OCI-LY7 (cell line): ENCODE measurements at regions not wholly inside any gene's neighbourhood (a gene's known extent, or its start where the extent isn't known, plus 50 kb on each side); places are given as distances from the start of the nearest gene placed in this dataset.

Source experiments
- BruUV-seq: library from RNA; stranded (reverse); fragments of 400-500 nt; replicated peaks from 2 replicates; lab custom pipeline; 2021; lab: Mats Ljungman, UMichigan
- CTCF ChIA-PET: fragments of 300-600 bp; sonication (Branson Sonifier 250); formaldehyde crosslinking; loops from one replicate; lab custom pipeline; 2022; ENCODE audit warnings: antibody characterized with exemption; ENCODE audit not compliant: unreplicated experiment; lab: Charles Lee
- POLR2A ChIA-PET: fragments of 300-600 bp; sonication (Branson Sonifier 250); formaldehyde crosslinking; loops from one replicate; lab custom pipeline; 2022; ENCODE audit warnings: antibody characterized with exemption; lab: Charles Lee
- DNase-seq: peaks from one replicate; pipeline ENCODE4 v3.0.0-alpha.2; 2015; ENCODE audit warnings: low spot score
- H2AFZ ChIP-seq: fragments of 200-600 bp; sonication (generic), shearing (Covaris generic); 2 replicates; pipeline ENCODE4 v1.6.1; 2014; ENCODE audit warnings: mild to moderate bottlenecking, antibody characterized with exemption, low read length, moderate library complexity
- H3K27ac ChIP-seq: fragments of 200-600 bp; sonication (generic); 2 replicates; pipeline ENCODE4 v1.5.1; 2014; ENCODE audit warnings: mixed run types, low read depth, mild to moderate bottlenecking, moderate library complexity, low read length, inconsistent platforms; ENCODE audit not compliant: poor library complexity, severe bottlenecking
- H3K36me3 ChIP-seq: fragments of 200-600 bp; sonication (generic); 2 replicates; pipeline ENCODE4 v1.6.1; 2014; ENCODE audit warnings: mild to moderate bottlenecking, antibody characterized with exemption, low read length, moderate library complexity, mixed read lengths; ENCODE audit not compliant: insufficient read depth
- H3K4me1 ChIP-seq: fragments of 200-600 bp; sonication (generic); 2 replicates; pipeline ENCODE4 v1.5.1; 2014; ENCODE audit warnings: mild to moderate bottlenecking, low read length; ENCODE audit not compliant: insufficient read depth, poor library complexity, severe bottlenecking
- H3K4me2 ChIP-seq: fragments of 200-600 bp; sonication (generic); 2 replicates; pipeline ENCODE4 v1.6.1; 2014; ENCODE audit warnings: mild to moderate bottlenecking, low read length
- H3K4me3 ChIP-seq: fragments of 200-600 bp; sonication (generic); 2 replicates; pipeline ENCODE4 v1.5.1; 2014; ENCODE audit warnings: mild to moderate bottlenecking, low read depth, low read length; ENCODE audit not compliant: poor library complexity, severe bottlenecking
- H3K79me2 ChIP-seq: fragments of 200-600 bp; sonication (generic); 2 replicates; pipeline ENCODE4 v1.6.1; 2016; ENCODE audit warnings: low read depth, mild to moderate bottlenecking, low read length, moderate library complexity, mixed read lengths; ENCODE audit not compliant: insufficient read depth
- H3K9me2 ChIP-seq: fragments of 200-600 bp; sonication (generic); 2 replicates; pipeline ENCODE4 v1.6.1; 2016; ENCODE audit warnings: mild to moderate bottlenecking, low read length, mixed read lengths; ENCODE audit not compliant: insufficient read depth
- H3K9me3 ChIP-seq: fragments of 200-600 bp; sonication (generic); 2 replicates; pipeline ENCODE4 v1.6.1; 2014; ENCODE audit warnings: mild to moderate bottlenecking, mixed run types, low read length, mixed read lengths
- H4K20me1 ChIP-seq: fragments of 200-600 bp; sonication (generic); 2 replicates; pipeline ENCODE4 v1.6.1; 2014; ENCODE audit warnings: mild to moderate bottlenecking, antibody characterized with exemption, low read length, moderate library complexity, mixed read lengths; ENCODE audit not compliant: insufficient read depth
- EZH2phosphoT487 ChIP-seq: fragments of 200-600 bp; sonication (generic); IDR thresholded peaks from 2 replicates; pipeline ENCODE4 v1.6.1; 2018; ENCODE audit warnings: low read depth, borderline replicate concordance, mild to moderate bottlenecking, mixed run types, antibody characterized with exemption, low read length, moderate library complexity, mixed read lengths
- intact Hi-C: fragments of 100-400 bp; cut with micrococcal nuclease; formaldehyde crosslinking; loops from one replicate; pipeline ENCODE4 v1.10.0; 2022; ENCODE audit not compliant: unreplicated experiment
- TF ChIP-seq, protein P1 (sequence below): fragments of 200-600 bp; sonication (generic); conservative IDR thresholded peaks from 2 replicates; pipeline ENCODE4 v1.5.1; 2014; ENCODE audit warnings: mild to moderate bottlenecking, antibody characterized with exemption, low read length, moderate library complexity, mixed read lengths

DNA sequence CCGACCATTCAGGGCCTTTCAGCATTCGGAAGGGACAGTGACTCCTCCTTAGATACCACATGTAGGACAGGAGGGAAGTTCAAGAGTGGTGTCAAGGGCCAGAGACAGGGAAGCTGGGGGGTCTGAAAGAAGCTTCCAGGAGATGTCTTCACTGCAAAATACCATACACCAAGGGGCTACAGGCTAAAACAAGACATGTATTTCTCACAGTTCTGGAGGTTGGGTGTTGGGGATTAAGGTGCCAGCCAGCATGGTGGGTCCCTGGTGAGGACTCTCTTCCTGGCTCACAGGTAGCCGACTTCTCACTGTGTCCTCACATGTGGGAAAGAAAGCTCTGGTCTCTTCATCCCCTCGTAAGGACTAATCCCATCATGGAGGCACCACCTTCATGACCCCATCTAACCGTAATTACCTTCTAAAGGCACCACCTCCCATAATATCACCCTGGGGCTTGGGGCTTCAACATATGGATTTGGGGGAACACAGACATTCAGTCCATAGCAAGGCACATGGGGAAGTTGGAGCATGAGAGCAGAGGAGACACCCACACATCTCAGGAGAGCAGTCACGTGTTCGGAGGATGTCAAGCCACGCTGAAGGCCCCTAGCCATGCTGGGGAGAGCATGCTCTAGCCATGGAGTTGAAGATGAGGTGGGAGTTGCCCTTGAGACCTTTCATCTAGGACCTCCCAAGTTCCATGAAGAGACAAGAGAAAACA is 73.9 kb upstream of the GDF10 start:
- CTCF ChIA-PET, result no interaction called here
- BruUV-seq, result no TSS peak

GRCh38 chr10:47230482-47230881 is 69.5 kb upstream of the GDF10 start:
- POLR2A ChIA-PET, result no interaction called here
- intact Hi-C loops, result no loop called here
- no TSS peak for BruUV-seq
- no peaks in the 10 kb centered on the region for H3K9me3 ChIP-seq
- no peaks in the 10 kb centered on the region for H3K79me2 ChIP-seq
- DNase-seq, result no peak
- TF ChIP-seq, protein P1, sequence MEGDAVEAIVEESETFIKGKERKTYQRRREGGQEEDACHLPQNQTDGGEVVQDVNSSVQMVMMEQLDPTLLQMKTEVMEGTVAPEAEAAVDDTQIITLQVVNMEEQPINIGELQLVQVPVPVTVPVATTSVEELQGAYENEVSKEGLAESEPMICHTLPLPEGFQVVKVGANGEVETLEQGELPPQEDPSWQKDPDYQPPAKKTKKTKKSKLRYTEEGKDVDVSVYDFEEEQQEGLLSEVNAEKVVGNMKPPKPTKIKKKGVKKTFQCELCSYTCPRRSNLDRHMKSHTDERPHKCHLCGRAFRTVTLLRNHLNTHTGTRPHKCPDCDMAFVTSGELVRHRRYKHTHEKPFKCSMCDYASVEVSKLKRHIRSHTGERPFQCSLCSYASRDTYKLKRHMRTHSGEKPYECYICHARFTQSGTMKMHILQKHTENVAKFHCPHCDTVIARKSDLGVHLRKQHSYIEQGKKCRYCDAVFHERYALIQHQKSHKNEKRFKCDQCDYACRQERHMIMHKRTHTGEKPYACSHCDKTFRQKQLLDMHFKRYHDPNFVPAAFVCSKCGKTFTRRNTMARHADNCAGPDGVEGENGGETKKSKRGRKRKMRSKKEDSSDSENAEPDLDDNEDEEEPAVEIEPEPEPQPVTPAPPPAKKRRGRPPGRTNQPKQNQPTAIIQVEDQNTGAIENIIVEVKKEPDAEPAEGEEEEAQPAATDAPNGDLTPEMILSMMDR, result no peak
- TF ChIP-seq EZH2phosphoT487, result no peak
- H3K36me3 ChIP-seq, result no peaks in the 10 kb centered on the region
- no peak overlapping the region for H3K4me2 ChIP-seq
- H3K27ac ChIP-seq, result no peak overlapping the region
- no peaks in the 10 kb centered on the region for H4K20me1 ChIP-seq
- H3K4me3 ChIP-seq, result no peak overlapping the region
- H3K4me1 ChIP-seq, result no peaks in the 10 kb centered on the region
- H2AFZ ChIP-seq, result no peak overlapping the region
- no peaks in the 10 kb centered on the region for H3K9me2 ChIP-seq
- CTCF ChIA-PET, result no interaction called here

More for the DNA sequence above, 73.9 kb upstream of the GDF10 start:
- Histone ChIP-seq H2AFZ (no peak overlapping the region), H3K9me2 (no peaks in the 10 kb centered on the region), H3K4me2 (no peak overlapping the region), H3K4me1 (no peaks in the 10 kb centered on the region), H3K36me3 (no peaks in the 10 kb centered on the region), H3K4me3 (no peak overlapping the region), H3K27ac (no peak overlapping the region), H4K20me1 (no peaks in the 10 kb centered on the region), H3K79me2 (no peaks in the 10 kb centered on the region), H3K9me3 (no peaks in the 10 kb centered on the region)
- POLR2A ChIA-PET, result interaction anchor here (1.1 kb wide), 1 partner anchor 34 kb away, joined by 3 read pairs; no protein-coding TSS in a partner anchor
- intact Hi-C loops, result no loop called here
- TF ChIP-seq EZH2phosphoT487, result no peak
- TF ChIP-seq, protein P1, result no peak
- no peak for DNase-seq

DNA sequence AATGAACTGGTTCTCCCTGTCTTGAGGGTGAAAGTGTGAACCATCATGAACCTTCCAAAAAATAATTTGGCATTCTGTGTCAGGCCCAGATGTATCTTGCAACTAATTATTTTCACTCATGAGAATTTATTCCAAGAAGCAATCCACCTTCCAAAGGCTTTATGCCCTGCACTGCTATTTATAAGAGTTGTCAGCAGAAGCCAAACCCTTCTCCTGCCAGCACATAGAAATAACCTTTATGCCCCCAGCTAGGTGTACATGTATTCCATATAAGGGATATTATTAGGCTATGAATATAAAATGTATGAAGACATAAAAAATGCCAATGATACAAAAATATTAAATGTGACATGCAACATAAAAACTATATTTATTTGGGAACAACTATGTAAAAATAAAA is 69.0 kb upstream of the GDF10 start:
- intact Hi-C loops, result no loop called here
- Histone ChIP-seq H3K9me2 (no peaks in the 10 kb centered on the region), H3K9me3 (no peaks in the 10 kb centered on the region), H3K79me2 (no peaks in the 10 kb centered on the region), H3K4me2 (no peak overlapping the region), H3K27ac (no peak overlapping the region), H2AFZ (no peak overlapping the region), H4K20me1 (no peaks in the 10 kb centered on the region), H3K4me1 (no peaks in the 10 kb centered on the region), H3K4me3 (no peak overlapping the region), H3K36me3 (no peaks in the 10 kb centered on the region)
- no TSS peak for BruUV-seq
- ChIA-PET POLR2A (no interaction called here), CTCF (no interaction called here)
- no peak for DNase-seq
- TF ChIP-seq, protein P1, result no peak
- TF ChIP-seq EZH2phosphoT487, result no peak
